ENCODE measurements at regions not wholly inside any gene's neighbourhood (a gene's known extent, or its start where the extent isn't known, plus 50 kb on each side); places are given as distances from the start of the nearest gene placed in this dataset.
A peak's percentile ranks its signal among the peaks of the same experiment; 100 is the strongest.

DNA sequence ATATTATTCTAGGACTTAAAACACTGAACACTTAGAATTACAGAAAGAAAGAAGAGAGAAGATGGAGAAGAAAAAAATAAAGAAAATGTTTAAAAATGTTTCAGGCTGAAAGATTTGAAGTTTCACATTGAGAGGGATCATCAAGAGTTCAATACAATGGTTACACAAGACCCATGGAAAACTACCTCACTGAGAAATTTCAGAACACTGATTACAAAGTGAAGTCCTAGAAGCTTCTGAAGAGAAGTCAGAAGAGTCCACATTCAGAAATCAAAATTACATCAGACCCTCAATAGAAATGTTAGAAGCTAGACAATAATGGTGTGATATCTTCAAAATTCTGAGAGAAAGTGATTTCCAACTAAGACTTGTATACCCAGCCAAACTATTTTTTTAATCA, 196.1 kb downstream of the MACC1 start:
- no peak for ATAC-seq

DNA sequence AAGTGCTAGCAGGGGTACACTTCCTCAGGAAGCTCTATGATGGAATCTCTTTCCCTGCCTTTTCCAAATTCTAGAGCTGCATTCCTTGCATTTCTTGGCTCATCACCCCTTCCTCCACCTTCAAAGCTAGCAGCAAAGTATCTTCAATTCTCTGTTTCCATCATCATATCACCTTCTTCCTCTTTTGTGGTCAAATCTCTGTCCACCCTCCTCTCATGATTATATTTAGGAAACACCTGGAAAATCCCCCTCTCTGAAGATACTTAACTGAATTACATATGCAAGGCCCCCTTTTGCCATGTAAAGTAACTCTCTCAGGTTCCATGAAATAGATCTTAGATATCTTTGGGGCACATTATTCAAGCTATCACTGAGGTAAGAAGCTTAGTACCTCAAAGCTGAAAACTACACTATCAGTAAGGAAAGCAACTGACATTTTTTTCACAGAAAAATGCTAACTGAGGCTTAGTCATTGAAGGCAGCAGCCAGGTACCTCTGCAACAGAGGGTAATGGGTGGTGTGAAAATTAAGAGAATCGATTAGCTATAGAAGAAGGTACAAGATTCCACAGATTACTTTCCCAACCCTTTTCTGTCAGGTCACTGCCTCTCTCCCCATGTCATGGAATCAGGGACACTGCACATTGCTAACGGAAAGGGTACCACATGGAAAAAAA, 197.3 kb downstream of the MACC1 start:
- no peak for ATAC-seq

DNA sequence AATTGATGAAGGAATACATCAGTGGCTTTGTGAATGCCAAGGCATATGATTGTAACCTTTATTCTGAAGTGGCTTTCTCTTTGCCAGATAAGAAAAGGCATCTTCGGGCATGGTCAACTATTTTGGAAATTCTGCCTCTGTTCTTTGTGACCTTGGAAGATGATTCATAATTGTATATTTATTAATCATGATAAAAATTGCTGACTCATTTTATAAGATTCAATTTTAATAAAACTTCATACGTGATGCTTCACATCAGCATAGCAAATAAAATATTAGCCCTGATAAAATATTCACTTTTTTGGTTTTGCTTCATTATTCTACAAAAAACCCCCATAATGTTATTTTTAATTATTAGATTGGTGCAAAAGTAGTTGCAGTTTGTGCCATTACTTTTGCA, 200.5 kb downstream of the MACC1 start:
- ATAC-seq: no peak

DNA sequence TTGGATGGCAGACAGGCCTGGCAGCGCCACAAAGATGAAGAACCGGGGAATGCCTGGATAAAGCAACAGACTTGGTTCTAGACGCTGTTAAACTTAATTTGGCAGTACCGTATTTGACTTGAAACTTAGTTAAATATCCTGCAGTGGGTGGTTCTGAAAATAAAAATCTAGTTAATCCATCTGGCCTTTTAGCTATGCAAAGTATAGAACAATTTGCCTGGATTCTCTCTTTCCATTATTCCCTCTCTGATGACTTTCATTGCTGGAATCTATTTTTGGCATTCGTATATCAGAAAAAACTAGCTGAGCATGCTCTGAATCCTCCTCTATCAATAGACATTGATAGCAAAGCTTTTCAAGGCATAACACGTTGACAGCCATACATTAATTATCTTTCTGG, 203.6 kb downstream of the MACC1 start:
- no peak for ATAC-seq

DNA sequence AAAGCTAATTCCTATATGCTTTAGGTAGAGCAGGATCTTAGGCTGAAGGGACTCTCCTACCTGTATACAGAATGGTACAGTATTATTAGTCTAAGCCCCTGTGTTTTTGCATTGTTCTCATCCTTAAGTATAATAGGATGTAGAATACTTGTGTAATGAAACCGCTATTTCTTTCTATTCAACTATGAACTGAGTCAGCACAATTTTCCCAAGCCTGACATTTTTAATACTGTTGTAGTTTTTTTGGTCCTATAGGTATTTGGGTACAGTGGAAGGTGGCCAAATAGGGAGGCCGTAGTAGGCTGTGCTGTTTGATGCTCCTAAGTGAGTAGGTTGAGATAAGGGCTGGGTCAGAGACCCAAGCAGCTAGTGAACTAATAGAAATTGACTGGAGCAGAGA, 205.1 kb downstream of the MACC1 start:
- ATAC-seq: no peak

DNA sequence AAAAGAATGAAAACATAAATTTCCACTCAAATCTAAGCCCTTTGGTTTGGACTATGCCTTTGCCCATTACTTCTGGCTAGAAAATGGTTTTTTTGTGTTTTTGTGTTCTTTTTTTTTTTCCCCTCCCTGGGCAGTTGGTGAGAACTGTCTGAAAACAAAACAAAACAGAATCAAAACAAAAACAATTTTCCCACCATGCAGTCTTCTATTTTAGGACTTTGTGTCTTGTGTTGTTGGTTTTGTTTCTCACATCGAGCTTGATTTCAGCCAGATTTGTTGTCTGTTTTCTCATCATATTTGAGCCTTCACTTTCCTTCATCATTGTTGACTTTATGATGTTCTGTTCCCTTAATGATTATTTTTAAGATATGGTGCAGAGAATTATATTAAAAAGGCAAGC, 206.3 kb downstream of the MACC1 start:
- ATAC-seq: no peak

DNA sequence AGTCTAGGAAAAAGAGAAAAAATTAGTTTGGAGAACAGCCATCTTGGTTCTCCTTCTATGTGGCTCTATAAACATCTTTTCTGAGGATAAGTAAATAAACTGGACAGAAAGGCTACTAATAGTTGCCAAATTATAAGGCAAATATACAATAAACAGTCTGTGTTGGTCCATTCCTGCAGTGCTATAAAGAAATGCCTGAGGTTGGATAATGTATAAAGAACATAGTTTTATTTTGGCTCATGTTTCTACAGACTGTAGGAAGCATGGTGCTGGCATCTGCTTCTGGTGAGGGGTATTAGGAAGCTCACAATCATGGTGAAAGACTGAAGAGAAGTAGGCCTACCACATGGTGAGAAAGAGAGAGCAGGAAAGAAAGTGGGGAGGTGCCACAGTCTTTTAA, 209.7 kb downstream of the MACC1 start:
- no peak for ATAC-seq

DNA sequence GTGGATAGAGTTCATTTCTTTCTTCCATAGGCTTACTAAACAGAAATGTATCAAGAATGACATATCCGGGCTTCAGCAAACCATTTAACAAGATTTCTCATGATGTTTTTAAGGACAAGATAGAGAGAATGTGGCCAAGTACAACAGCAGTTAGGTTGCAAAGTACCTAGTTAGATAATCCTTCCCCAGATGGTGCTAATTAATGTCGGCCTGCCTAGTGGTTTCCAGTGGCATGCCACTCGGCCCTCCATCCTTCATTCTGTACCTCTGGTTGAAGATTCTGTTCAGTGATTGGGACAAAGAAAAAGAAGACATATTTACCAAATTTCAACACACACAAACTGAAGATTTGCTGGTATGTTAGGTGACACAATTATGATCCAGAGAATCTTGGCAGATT, 212.1 kb downstream of the MACC1 start:
- ATAC-seq: no peak

DNA sequence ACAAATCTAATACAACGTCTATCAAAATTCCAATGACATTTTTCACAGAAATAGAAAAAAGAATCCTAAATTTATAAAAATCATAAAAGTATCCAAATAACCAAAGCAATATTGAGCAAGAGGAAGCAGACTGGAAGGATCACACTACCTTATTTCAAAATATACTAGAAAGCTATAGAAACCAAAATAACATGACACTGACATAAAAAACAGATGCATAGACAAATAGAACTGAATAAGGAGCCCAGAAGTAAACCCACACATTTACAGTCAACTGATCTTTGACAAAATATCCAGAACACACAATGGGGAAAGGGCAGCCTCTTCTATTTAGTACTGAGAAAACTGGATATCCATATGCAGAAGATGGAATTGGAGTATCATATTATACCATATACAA, 217.5 kb downstream of the MACC1 start:
- no peak for ATAC-seq

DNA sequence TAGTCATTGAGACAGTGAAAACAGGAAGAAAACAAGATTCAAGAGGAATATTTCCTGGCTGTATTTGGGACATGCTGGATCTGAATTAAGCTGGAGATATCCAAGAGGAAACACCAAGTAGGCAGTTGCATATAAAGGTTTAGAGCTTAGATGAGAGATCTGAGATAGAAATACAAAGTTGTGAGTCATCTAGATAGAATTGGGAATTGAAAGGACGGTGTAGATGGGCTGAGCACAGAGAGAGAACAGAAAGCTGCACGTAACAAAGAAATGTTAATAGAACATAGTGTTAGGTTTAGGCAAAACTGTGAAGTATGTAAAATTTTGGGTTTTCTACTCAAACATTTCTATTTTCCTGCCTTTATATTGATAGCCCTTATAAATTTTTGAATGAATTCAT, 218.5 kb upstream of the TMEM196 start:
- no peak for ATAC-seq

DNA sequence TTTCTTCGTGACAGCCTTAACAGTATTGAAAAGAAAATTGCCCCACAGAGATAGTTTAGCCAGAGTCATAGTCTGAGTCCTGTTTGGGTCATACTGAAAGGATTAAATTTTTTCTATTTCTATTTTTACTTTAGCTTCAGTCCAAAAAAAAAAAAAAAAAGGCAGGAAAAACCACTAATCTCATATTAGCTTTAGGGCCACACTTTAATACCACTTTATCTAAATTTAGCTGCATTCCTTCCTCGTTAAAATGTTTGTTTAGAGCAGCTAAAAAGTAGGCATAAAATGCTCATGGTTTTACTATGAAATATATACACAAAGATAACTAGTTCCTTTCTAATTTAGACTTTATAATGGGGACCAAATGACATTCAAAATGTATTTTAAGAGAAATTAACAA, 216.5 kb upstream of the TMEM196 start:
- no peak for ATAC-seq

DNA sequence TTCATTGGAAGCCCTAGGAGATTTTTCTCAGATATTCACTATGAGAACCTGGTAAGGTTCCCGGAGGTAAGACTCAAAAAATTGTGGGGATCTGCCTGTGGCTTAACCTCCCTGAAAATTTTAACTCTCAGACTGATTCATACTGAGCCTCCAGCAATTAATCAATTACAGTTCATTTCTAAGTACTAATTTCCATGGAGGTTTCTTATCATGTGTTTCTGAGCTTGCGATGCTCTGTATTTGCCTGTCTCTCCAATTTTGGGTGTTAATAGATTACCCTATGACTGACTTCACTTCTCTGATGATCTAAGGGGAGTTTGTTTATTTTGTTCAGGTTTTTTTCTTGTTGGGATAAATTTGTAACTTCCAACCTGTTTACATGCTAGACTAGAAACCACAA, 215.4 kb upstream of the TMEM196 start:
- ATAC-seq: no peak

DNA sequence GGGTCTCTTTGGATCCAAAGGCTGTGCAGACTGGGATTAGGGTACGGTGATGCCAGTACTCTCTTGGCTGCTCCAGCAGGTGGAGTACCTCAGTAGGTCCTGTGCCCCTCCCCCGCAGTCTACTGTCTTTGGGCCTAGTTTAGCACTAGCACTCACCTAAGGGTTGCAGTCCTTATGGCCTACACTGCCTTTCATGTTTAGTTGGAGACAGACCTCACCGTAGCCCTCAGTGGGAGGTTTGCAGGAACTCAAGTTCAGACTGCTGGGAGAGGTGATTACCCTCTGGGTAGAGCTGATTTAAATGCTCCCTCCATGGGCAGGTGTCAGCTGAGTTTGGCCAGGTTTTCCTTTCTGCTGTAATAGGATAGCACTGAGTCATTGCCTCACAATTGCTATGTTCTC, 210.8 kb upstream of the TMEM196 start:
- ATAC-seq: no peak

DNA sequence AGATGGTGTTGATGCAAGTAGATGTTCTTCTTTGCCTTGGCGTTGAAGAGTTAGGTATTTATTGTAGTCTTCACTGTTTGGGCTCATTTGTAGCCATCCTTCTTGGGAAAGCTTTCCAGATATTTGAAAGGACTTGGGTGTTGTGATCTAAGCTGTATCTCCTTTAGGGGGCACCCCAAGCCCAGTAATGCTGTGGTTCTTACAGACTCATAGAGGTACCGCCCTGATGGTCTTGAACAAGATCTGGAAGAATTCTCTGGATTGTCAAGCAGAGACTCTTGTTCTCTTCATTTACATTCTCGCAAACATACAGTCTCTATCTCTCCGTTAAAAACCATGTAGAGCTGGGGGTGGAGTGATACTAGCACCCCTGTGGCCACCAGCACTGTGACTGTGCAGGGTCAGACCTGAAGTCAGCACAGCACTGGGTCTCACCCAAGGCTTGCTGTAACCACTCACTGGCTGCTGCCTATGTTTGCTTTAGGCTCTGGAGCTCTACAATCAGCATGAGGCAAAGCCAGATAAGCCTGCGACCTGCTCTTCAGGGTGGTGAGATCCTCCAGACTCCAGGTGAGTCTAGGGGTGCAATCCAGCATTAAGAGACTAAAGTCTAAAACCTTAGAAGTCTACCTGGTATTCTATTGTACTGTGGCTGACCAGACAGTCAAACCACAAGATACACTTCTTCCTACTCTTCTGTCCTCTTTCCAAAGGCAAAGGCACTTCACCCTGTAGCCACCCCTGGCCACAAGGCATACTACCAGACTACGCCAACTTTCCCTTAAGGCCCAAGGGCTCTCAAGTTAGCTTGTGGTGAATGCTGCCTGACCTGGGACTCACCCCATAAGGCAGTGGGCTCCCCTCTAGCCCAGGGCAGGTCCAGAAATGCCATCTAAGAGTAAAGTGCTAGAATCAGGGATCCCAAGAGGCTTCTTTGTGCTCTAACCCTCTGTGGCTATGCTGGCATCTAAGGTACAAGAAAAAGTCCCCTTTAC, 209.7 kb upstream of the TMEM196 start:
- peak in 1 of 2 donors; percentile 17 for ATAC-seq

DNA sequence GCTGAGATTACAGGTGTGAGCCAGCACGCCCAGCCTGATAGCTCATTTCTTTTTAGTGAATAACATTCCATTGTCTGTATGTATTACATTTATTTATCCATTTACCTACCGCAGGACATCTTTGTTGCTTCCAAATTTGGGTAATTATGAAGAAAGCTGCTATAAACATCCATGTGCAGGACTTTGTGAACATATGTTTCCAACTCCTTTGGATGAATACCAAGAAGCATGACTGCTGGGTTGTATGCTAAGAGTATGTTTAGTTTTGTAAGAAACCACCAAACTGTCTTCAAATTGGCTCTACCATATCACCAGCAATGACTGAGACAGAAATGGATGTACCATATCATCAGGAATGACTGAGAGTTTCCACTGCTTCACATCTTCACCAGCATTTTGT, 200.2 kb upstream of the TMEM196 start:
- ATAC-seq: no peak

DNA sequence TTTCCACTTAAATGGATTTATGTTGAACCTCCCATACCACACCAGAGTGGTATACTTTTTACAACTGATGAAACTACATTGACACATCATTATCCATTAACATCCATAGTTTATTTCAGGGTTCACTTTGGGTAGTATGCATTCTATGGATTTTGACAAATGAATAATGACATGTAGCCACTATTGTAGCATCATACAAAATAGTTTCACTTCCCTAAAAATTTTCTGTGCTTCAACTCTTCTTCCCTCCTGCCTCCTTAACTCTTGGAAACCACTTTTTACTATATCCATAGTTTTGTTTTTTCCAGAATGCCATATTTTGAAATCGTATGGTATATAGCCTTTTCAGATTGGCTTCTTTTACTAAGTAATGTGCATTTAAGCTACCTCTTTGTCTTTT, 199.5 kb upstream of the TMEM196 start:
- ATAC-seq: no peak

DNA sequence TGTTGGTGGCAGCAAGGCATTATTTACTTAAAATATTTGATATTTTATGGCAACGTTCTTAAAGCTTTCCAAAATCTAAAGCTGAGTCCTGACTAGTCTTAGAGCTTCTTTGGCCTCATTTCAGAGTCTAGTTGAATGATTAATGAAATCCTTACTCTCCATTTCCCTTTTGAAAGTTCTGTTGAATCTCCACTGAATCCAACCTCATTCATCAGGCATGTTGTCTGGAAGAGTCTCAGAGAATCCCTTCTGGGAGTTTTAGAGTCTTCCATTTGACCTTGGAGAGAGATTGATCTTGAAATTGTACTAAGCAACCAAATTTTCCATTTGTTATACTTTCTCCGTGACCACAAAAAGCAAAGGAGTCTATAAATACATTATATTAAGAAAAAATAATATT, 198.5 kb upstream of the TMEM196 start:
- ATAC-seq: no peak

DNA sequence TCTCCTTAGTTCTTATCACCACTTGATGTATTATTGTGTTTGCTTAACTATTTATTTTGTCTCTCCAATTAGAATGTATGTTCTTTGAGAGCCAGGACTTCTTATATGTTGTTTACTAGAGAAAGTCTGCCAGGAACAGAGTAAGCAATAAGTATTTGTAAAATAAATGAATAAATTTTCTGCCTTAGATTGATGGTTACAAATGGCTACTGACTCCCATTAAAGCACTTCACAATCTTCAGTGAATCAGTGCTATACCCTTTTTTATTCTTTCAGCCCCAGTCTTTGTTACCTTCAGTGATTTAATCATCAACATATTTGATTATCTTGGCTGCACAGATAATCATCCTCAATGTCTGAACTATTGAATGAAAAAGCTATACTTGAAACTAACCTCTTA, 197.1 kb upstream of the TMEM196 start:
- ATAC-seq: no peak

DNA sequence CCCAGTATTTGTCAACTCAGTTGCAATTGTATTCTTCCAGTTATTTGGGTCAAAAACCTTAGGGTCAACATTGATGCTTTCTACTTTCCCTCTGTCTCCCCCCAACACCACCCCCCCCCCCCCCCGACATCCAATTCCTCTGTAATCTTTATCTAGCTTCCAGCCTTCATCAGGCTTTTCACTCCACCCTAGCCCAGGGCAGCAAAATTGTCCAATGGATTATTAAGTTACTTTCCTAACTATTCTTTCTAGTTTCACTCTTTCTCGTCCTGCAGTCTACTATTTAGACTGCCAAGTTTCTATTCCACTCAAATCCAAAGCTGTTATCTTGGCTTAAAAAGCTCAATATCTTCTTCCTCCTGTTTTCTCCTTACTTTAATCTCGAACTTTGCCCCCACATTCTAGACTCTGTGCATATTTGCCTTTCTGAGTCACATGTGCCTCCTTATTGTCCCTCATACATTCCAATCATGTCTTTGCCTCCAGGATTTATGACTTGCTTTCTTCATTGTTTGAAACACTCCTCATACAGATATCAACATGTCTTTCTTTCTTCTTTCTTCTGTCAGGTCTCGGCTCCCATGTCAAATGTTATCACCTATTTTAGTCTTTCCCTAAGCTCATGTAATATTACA, 196.6 kb upstream of the TMEM196 start:
- no peak for ATAC-seq

DNA sequence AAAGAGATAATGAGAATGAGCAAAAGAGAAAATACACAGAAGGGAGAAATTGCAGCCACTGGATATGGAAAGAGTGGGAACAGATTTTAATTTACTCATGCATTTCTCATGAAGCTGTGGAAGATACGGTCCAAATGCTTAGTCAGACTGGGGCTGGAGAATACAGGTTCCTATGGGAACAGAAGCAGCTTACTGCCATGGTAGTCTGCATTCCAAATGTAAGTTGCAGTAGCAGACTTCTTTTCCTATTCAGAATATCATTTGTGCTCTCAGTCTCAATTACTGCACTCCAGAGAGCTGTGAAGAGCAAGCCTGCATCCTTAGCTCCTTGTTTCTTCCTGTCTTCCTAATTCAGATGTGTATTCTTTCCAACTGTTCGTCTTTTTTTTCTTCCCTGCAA, 190.8 kb upstream of the TMEM196 start:
- no peak for ATAC-seq

DNA sequence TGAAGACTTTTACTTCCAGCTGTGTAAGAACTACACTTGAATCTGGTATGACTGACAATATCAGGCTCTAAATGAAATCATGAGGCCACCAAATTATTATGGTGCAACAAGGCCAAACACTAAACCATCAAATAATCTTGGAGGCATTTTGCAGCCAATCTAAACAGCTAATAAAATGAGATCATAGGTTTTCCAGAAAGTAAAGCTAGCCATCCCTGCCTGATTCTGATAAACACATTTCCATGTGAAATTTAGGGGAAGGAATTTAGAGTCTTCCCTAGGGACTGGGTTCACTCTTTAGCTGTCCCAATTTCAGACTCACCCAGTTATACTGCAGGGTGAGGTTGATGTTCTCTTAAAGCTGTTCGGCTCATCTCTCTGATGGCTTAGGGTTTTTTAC, 190.3 kb upstream of the TMEM196 start:
- ATAC-seq: no peak

DNA sequence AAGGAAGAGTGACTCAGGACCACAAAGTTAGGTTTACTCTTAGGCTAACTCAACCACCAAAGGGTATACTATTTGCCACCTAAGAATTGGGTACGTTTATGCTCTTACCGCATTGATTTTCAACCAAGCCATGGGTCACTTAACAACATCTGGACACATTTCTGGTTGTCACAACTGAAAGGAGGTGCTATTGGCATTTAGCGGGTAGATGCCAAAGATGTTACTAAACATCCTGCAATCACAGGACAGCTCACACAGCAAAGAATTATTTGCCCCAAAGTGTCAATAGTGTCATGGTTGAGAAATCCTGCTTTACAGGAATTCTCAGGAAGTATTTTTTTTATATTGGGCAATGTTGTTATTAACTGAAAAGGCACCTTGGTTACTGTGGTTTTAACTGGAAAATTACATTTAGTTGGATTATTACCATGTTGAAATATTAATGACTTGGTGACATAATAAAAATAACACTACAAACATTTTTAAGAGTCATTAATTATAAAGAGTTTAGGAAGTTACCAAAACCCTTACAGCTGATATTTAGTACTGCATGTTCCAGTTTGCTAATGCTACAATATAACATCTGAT, 185.0 kb upstream of the TMEM196 start:
- ATAC-seq: no peak

DNA sequence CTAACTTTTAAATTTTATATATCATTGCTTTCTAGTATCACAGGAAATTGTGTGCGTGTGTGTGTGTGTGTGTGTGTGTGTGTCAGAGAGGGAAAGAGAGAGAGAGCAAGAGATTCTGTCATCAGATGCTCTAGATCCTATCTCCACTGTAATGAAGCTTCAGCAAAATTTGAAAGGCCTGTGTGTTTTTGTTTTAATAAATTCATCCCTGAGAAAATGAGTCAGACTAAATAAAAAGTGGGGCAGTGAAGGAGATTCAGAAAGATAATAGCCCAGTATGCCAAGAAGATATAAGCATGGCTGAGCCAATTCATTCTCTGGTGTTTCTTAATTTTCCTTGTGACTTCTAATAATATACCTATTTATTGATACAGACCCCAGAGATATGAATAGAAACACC, 184.2 kb upstream of the TMEM196 start:
- no peak for ATAC-seq

All from activated CD4-positive, CD25-positive, alpha-beta regulatory T cell treated with anti-CD3 and anti-CD28 coated beads, Interleukin-2, amount 50 U/mL, for 24 hours (primary cell).